Natural killer cell (primary cell): ENCODE measurements at regions not wholly inside any gene's neighbourhood (a gene's known extent, or its start where the extent isn't known, plus 50 kb on each side); places are given as distances from the start of the nearest gene placed in this dataset.

Experiments used
- ATAC-seq, 3 donors: fragments of 150-1000 bp in 2 of 3; fragments of 200-7000 bp in 1 of 3; cut with Tn5 transposase; 1 replicate in 1 of 3; 2 replicates in 2 of 3; pipeline ENCODE4 v1.10.0; 2021; ENCODE audit warnings: mild to moderate bottlenecking in 2 of 3, moderate library complexity in 2 of 3
- DNase-seq, 2 donors: peaks; one replicate each; pipeline versions ENCODE4 v3.0.0 to v3.0.0-alpha.2; 2013 to 2021; ENCODE audit warnings: mixed read lengths in 1 of 2
- H3K27ac ChIP-seq: one replicate; pipeline ENCODE4 v1.5.1; 2013; ENCODE audit warnings: mild to moderate bottlenecking, low read length
- H3K27me3 ChIP-seq: one replicate; pipeline ENCODE4 v1.6.1; 2013; ENCODE audit warnings: low read length; ENCODE audit not compliant: control insufficient read depth, insufficient read depth
- H3K36me3 ChIP-seq: one replicate; pipeline ENCODE4 v1.6.1; 2013; ENCODE audit warnings: low read length; ENCODE audit not compliant: control insufficient read depth, insufficient read depth
- H3K4me1 ChIP-seq: one replicate; pipeline ENCODE4 v1.6.1; 2013; ENCODE audit warnings: low read length; ENCODE audit not compliant: control insufficient read depth, insufficient read depth
- H3K4me3 ChIP-seq: one replicate; pipeline ENCODE4 v1.5.1; 2013; ENCODE audit warnings: low read length
- H3K9me3 ChIP-seq: one replicate; pipeline ENCODE4 v1.6.1; 2013; ENCODE audit warnings: low read length; ENCODE audit not compliant: control insufficient read depth, insufficient read depth
- H3K27ac Mint-ChIP-seq, 2 donors: one replicate each; pipeline ENCODE4 v1.8.0; 2022; ENCODE audit warnings: mild to moderate bottlenecking in 2 of 2, mixed read lengths in 2 of 2, moderate library complexity in 1 of 2
- H3K27me3 Mint-ChIP-seq, 2 donors: one replicate each; pipeline ENCODE4 v1.8.0; 2022; ENCODE audit warnings: low read depth in 2 of 2, mixed read lengths in 2 of 2
- H3K36me3 Mint-ChIP-seq: one replicate; pipeline ENCODE4 v1.8.0; 2022; ENCODE audit warnings: mixed read lengths
- H3K4me1 Mint-ChIP-seq, 2 donors: one replicate each; pipeline ENCODE4 v1.8.0; 2022; ENCODE audit warnings: mixed read lengths in 2 of 2
- H3K4me3 Mint-ChIP-seq: one replicate; pipeline ENCODE4 v1.8.0; 2022; ENCODE audit warnings: mild to moderate bottlenecking, moderate library complexity, mixed read lengths
- H3K9me3 Mint-ChIP-seq, 2 donors: one replicate each; pipeline ENCODE4 v1.8.0; 2022; ENCODE audit warnings: mixed read lengths in 2 of 2
- CTCF ChIP-seq: fragments of 200-600 bp; IDR thresholded peaks from one replicate; pipeline ENCODE4 v1.8.0; 2022; ENCODE audit warnings: antibody characterized with exemption
- WGBS: methylation state at CpG from one replicate; pipeline ENCODE4 v1.1.7; 2013; ENCODE audit warnings: missing lambda C conversion rate; ENCODE audit not compliant: insufficient coverage; 5-methylcytosine and 5-hydroxymethylcytosine counted together
- intact Hi-C: fragments of 100-400 bp; cut with micrococcal nuclease; formaldehyde crosslinking; loops from one replicate; pipeline ENCODE4 v1.14.2; 2022

GRCh38 chr12:116650062-116650461, 87.8 kb downstream of the SPRING1 start:
- H3K27ac ChIP-seq, result no peak overlapping the region
- H3K4me1 ChIP-seq, result no peaks in the 10 kb centered on the region
- Mint-ChIP-seq H3K36me3 (no peaks in the 10 kb centered on the region), H3K27me3 (peaks cover 8 to 22% of the 10 kb centered on the region in 2 donors), H3K27ac (no peak overlapping the region), H3K9me3 (peaks cover 0 to 3% of the 10 kb centered on the region in 2 donors), H3K4me3 (no peak overlapping the region), H3K4me1 (peaks cover 0 to 6% of the 10 kb centered on the region in 2 donors)
- no peak overlapping the region for H3K4me3 ChIP-seq
- no peaks in the 10 kb centered on the region for H3K27me3 ChIP-seq
- intact Hi-C loops, result no loop called here
- no peak for TF ChIP-seq CTCF
- WGBS, result 79% methylated on average over 2 of the region's 2 CpGs
- no peaks in the 10 kb centered on the region for H3K9me3 ChIP-seq
- ATAC-seq (no peak), DNase-seq (no peak)
- no peaks in the 10 kb centered on the region for H3K36me3 ChIP-seq

GRCh38 chr12:116647813-116648212, 88.6 kb downstream of the MAP1LC3B2 start:
- no peak for DNase-seq
- H3K4me1 ChIP-seq, result no peaks in the 10 kb centered on the region
- ATAC-seq, result no peak
- Mint-ChIP-seq H3K9me3 (peaks cover 0 to 3% of the 10 kb centered on the region in 2 donors), H3K27me3 (peaks cover 9 to 14% of the 10 kb centered on the region in 2 donors), H3K27ac (no peak overlapping the region), H3K4me3 (no peak overlapping the region), H3K36me3 (no peaks in the 10 kb centered on the region), H3K4me1 (peaks cover 0 to 6% of the 10 kb centered on the region in 2 donors)
- intact Hi-C loops, result no loop called here
- WGBS, result 27% methylated on average over 4 of the region's 4 CpGs
- TF ChIP-seq CTCF, result no peak
- no peaks in the 10 kb centered on the region for H3K36me3 ChIP-seq
- H3K27ac ChIP-seq, result no peak overlapping the region
- no peaks in the 10 kb centered on the region for H3K9me3 ChIP-seq
- H3K4me3 ChIP-seq, result no peak overlapping the region
- H3K27me3 ChIP-seq, result no peaks in the 10 kb centered on the region

- H3K27ac Mint-ChIP-seq, result no peak overlapping the region
- H3K27me3 ChIP-seq, result no peaks in the 10 kb centered on the region
- no peak overlapping the region for H3K27ac ChIP-seq
- DNase-seq, result no peak
- H3K9me3 ChIP-seq, result no peaks in the 10 kb centered on the region
- no peaks in the 10 kb centered on the region for H3K36me3 ChIP-seq
- peaks cover 13 to 16% of the 10 kb centered on the region in 2 donors for H3K27me3 Mint-ChIP-seq
- H3K4me3 Mint-ChIP-seq, result no peak overlapping the region
- H3K4me1 ChIP-seq, result no peaks in the 10 kb centered on the region
- TF ChIP-seq CTCF, result no peak
- no peaks in the 10 kb centered on the region for H3K36me3 Mint-ChIP-seq
- intact Hi-C loops, result no loop called here
- H3K9me3 Mint-ChIP-seq, result peaks cover 0 to 3% of the 10 kb centered on the region in 2 donors
- peaks cover 0 to 6% of the 10 kb centered on the region in 2 donors for H3K4me1 Mint-ChIP-seq
- ATAC-seq, result no peak
- H3K4me3 ChIP-seq, result no peak overlapping the region
These were observed 87.7 kb downstream of the MAP1LC3B2 start for GRCh38 chr12:116646901-116647300.

GRCh38 chr12:116644806-116645205, 85.6 kb downstream of the MAP1LC3B2 start:
- H3K4me1 Mint-ChIP-seq, result no peaks in the 10 kb centered on the region
- H3K27me3 Mint-ChIP-seq, result peaks cover 3 to 8% of the 10 kb centered on the region in 2 donors
- Histone ChIP-seq H3K4me3 (no peak overlapping the region), H3K27ac (no peak overlapping the region), H3K27me3 (no peaks in the 10 kb centered on the region), H3K36me3 (no peaks in the 10 kb centered on the region), H3K4me1 (no peaks in the 10 kb centered on the region), H3K9me3 (no peaks in the 10 kb centered on the region)
- H3K4me3 Mint-ChIP-seq, result no peak overlapping the region
- intact Hi-C loops, result no loop called here
- H3K27ac Mint-ChIP-seq, result no peak overlapping the region
- no peak for TF ChIP-seq CTCF
- no peak for ATAC-seq
- no peak for DNase-seq
- peaks cover 0 to 3% of the 10 kb centered on the region in 2 donors for H3K9me3 Mint-ChIP-seq
- WGBS, result 73% methylated on average over 3 of the region's 3 CpGs
- no peaks in the 10 kb centered on the region for H3K36me3 Mint-ChIP-seq
